ENCODE measurements at regions not wholly inside any gene's neighbourhood (a gene's known extent, or its start where the extent isn't known, plus 50 kb on each side); places are given as distances from the start of the nearest gene placed in this dataset.
"Not testable (repeated sequence)": the region's sequence is repeated elsewhere in the genome, so short reads cannot be mapped to it uniquely, and the experiment has no call there.

- H3K79me2 ChIP-seq (ENCODE audit: control insufficient read depth, insufficient read depth, low read length); H3K27ac ChIP-seq (ENCODE audit: extremely low read depth, low read depth, low read length); BruUV-seq (replicated peaks); H2AFZ ChIP-seq (ENCODE audit: low read depth, low read length); ATAC-seq; intact Hi-C loops (cut with micrococcal nuclease); H3K4me1 ChIP-seq (replicated peaks in 1 of 2; ENCODE audit: control insufficient read depth in 2 of 2, insufficient read depth in 2 of 2, low read length in 2 of 2); DNase-seq (ENCODE audit: extremely low read depth in 1 of 4, low spot score in 3 of 4); in situ Hi-C loops (cut with MboI); H3K9me3 ChIP-seq (replicated peaks; ENCODE audit: control insufficient read depth, insufficient read depth, low read depth, low read length); H3K9ac ChIP-seq (ENCODE audit: insufficient read depth in 1 of 2, low read depth in 2 of 2, low read length in 2 of 2); H3K9me1 ChIP-seq (ENCODE audit: control insufficient read depth, insufficient read depth, low read length); POLR2A ChIA-PET; H3K36me3 ChIP-seq (ENCODE audit: control insufficient read depth, insufficient read depth, low read length); FAIRE-seq; H3K4me2 ChIP-seq (ENCODE audit: insufficient read depth, low read length); H4K20me1 ChIP-seq (replicated peaks; ENCODE audit: control insufficient read depth, insufficient read depth, low read length); H3K4me3 ChIP-seq; H3K27me3 ChIP-seq (ENCODE audit: control insufficient read depth in 2 of 2, insufficient read depth in 2 of 2, low read length in 2 of 2): not testable (repeated sequence)
- CTCF ChIA-PET (ENCODE audit: low intra/inter-chr PET ratio): interaction anchor here (0.6 kb wide), 1 partner anchor 23 kb away, joined by 3 read pairs; no protein-coding TSS in a partner anchor
- TF ChIP-seq ZNF146 (CRISPR knock-in tag; IDR thresholded peaks at IDR 0.05; ENCODE audit: unreplicated experiment) (peak; percentile 77), NFIC (IDR thresholded peaks at IDR 0.05) (peak; percentile 68)
- WGBS (ENCODE audit: insufficient coverage, low coverage, missing lambda C conversion rate): 55% methylated on average over 2 of the region's 2 CpGs
Measured at GRCh38 chr6:140339084-140339483, 964.6 kb upstream of the CITED2 start.

GRCh38 chr6:140321891-140322290 lies 947.4 kb upstream of the CITED2 start:
- no peaks in the 10 kb centered on the region for H3K9me3 ChIP-seq (replicated peaks; ENCODE audit: control insufficient read depth, insufficient read depth, low read depth, low read length)
- FAIRE-seq (no peak), DNase-seq (ENCODE audit: extremely low read depth in 1 of 4, low spot score in 3 of 4) (no peak), ATAC-seq (no peak)
- H3K27me3 ChIP-seq (ENCODE audit: control insufficient read depth in 2 of 2, insufficient read depth in 2 of 2, low read length in 2 of 2): no peaks in the 10 kb centered on the region
- H3K79me2 ChIP-seq (ENCODE audit: control insufficient read depth, insufficient read depth, low read length): no peaks in the 10 kb centered on the region
- H2AFZ ChIP-seq (ENCODE audit: low read depth, low read length): no peak overlapping the region
- H3K9ac ChIP-seq (ENCODE audit: insufficient read depth in 1 of 2, low read depth in 2 of 2, low read length in 2 of 2): no peak overlapping the region
- H4K20me1 ChIP-seq (replicated peaks; ENCODE audit: control insufficient read depth, insufficient read depth, low read length): no peaks in the 10 kb centered on the region
- no peaks in the 10 kb centered on the region for H3K4me1 ChIP-seq (replicated peaks in 1 of 2; ENCODE audit: control insufficient read depth in 2 of 2, insufficient read depth in 2 of 2, low read length in 2 of 2)
- H3K36me3 ChIP-seq (ENCODE audit: control insufficient read depth, insufficient read depth, low read length): no peaks in the 10 kb centered on the region
- no peaks in the 10 kb centered on the region for H3K9me1 ChIP-seq (ENCODE audit: control insufficient read depth, insufficient read depth, low read length)
- H3K27ac ChIP-seq (ENCODE audit: extremely low read depth, low read depth, low read length): no peak overlapping the region
- H3K4me3 ChIP-seq: no peak overlapping the region
- ChIA-PET POLR2A (no interaction called here), CTCF (ENCODE audit: low intra/inter-chr PET ratio) (no interaction called here)
- TF ChIP-seq ZNF639 (CRISPR knock-in tag; conservative IDR thresholded peaks at IDR 0.05 in 1 of 2, IDR thresholded peaks at IDR 0.05 in 1 of 2) (no peak), MTA1 (IDR thresholded peaks at IDR 0.05; ENCODE audit: borderline replicate concordance) (no peak), ZBTB34 (CRISPR knock-in tag; IDR thresholded peaks at IDR 0.05) (no peak), SMARCA5 (IDR thresholded peaks at IDR 0.05) (no peak)
- in situ Hi-C loops (cut with MboI): no loop called here
- 57% methylated on average over 2 of the region's 2 CpGs for WGBS (ENCODE audit: insufficient coverage, low coverage, missing lambda C conversion rate)
- H3K4me2 ChIP-seq (ENCODE audit: insufficient read depth, low read length): no peak overlapping the region
- no TSS peak for BruUV-seq (replicated peaks)
- intact Hi-C loops (cut with micrococcal nuclease): no loop called here

All from K562 (cell line).